ENCODE measurements at regions not wholly inside any gene's neighbourhood (a gene's known extent, or its start where the extent isn't known, plus 50 kb on each side); places are given as distances from the start of the nearest gene placed in this dataset.

- Histone ChIP-seq H3K9me3 (no peaks in the 10 kb centered on the region), H3K4me3 (no peak overlapping the region), H3K36me3 (no peaks in the 10 kb centered on the region), H3K27me3 (no peaks in the 10 kb centered on the region), H3K27ac (no peak overlapping the region), H3K4me1 (no peaks in the 10 kb centered on the region)
- no peak for DNase-seq
- TF ChIP-seq, protein P1, sequence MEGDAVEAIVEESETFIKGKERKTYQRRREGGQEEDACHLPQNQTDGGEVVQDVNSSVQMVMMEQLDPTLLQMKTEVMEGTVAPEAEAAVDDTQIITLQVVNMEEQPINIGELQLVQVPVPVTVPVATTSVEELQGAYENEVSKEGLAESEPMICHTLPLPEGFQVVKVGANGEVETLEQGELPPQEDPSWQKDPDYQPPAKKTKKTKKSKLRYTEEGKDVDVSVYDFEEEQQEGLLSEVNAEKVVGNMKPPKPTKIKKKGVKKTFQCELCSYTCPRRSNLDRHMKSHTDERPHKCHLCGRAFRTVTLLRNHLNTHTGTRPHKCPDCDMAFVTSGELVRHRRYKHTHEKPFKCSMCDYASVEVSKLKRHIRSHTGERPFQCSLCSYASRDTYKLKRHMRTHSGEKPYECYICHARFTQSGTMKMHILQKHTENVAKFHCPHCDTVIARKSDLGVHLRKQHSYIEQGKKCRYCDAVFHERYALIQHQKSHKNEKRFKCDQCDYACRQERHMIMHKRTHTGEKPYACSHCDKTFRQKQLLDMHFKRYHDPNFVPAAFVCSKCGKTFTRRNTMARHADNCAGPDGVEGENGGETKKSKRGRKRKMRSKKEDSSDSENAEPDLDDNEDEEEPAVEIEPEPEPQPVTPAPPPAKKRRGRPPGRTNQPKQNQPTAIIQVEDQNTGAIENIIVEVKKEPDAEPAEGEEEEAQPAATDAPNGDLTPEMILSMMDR (IDR thresholded peaks at IDR 0.05) = no peak
- TF ChIP-seq POLR2A (IDR thresholded peaks at IDR 0.05) = no peak
Observed at GRCh38 chr13:59450229-59450628, 713.5 kb downstream of the DIAPH3 start.

GRCh38 chr13:59451236-59451635 is 712.5 kb downstream of the DIAPH3 start:
- TF ChIP-seq, protein P1 (IDR thresholded peaks at IDR 0.05) = no peak
- no peak for TF ChIP-seq POLR2A (IDR thresholded peaks at IDR 0.05)
- H3K27me3 ChIP-seq = no peaks in the 10 kb centered on the region
- no peaks in the 10 kb centered on the region for H3K36me3 ChIP-seq
- no peak overlapping the region for H3K27ac ChIP-seq
- no peak for DNase-seq
- no peak overlapping the region for H3K4me3 ChIP-seq
- H3K9me3 ChIP-seq = no peaks in the 10 kb centered on the region
- no peaks in the 10 kb centered on the region for H3K4me1 ChIP-seq

- H3K27me3 ChIP-seq = no peaks in the 10 kb centered on the region
- TF ChIP-seq, protein P1 (IDR thresholded peaks at IDR 0.05) = no peak
- TF ChIP-seq POLR2A (IDR thresholded peaks at IDR 0.05) = no peak
- H3K4me3 ChIP-seq = no peak overlapping the region
- no peak overlapping the region for H3K27ac ChIP-seq
- no peaks in the 10 kb centered on the region for H3K4me1 ChIP-seq
- H3K36me3 ChIP-seq = no peaks in the 10 kb centered on the region
- DNase-seq = no peak
- no peaks in the 10 kb centered on the region for H3K9me3 ChIP-seq
Observed at GRCh38 chr13:59452189-59452890, 711.4 kb downstream of the DIAPH3 start.

DNA sequence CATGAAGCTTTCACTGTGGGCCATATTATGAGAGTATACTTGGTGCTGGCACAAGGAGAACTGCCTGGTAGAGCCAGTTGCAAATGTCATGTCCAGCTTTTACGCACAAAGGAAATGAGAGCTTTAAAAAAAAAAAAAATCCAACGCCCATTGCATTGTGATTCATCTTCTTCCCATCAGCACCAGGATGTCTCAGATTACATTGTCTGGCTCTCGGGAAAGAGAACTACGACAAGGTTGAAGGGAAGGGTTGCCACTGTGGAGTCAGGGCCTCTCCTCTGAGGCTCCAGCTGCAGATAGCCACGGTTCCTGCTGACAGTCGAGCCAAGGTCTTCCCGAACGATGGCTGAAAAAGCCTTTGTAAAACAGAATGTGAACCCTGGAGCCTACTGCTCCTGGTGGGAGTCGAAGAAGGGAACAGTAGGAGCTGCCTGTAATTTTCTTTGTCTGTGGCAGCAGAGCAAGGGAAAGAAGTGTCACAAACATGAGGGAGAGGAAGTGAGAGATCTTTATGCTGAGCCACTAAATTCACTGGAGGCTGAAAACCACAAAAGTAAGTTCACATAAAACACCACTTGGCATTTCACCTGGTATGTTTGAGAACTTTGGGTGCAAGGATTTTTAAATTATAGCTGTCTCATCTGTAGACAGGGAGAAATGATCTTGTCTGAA is 704.7 kb downstream of the DIAPH3 start:
- TF ChIP-seq, protein P1 (IDR thresholded peaks at IDR 0.05) = no peak
- TF ChIP-seq POLR2A (IDR thresholded peaks at IDR 0.05) = no peak
- no peak overlapping the region for H3K27ac ChIP-seq

DNA sequence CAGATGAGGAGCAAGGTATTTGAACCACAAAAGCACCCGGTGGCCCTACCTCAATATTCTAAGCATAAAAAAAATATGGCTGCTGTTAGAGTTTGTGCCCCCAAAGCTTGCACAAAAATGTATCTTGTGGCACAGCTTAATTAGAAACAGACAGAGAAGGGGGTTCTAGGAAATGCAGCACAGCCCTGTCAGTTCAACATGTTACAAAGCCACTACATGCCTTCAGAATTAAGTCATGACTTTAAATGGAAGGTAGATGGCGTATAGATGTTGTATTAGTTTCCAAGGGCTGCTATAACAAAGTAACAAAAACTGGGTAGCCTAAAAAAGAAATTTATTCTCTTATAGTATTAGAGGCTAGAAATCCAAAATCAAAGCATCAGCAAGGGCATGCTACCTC is 703.8 kb downstream of the DIAPH3 start:
- H3K9me3 ChIP-seq = no peaks in the 10 kb centered on the region
- H3K27ac ChIP-seq = no peak overlapping the region
- H3K36me3 ChIP-seq = no peaks in the 10 kb centered on the region
- H3K4me3 ChIP-seq = no peak overlapping the region
- no peak for TF ChIP-seq POLR2A (IDR thresholded peaks at IDR 0.05)
- TF ChIP-seq, protein P1 (IDR thresholded peaks at IDR 0.05) = no peak
- H3K4me1 ChIP-seq = no peaks in the 10 kb centered on the region
- H3K27me3 ChIP-seq = no peaks in the 10 kb centered on the region
- no peak for DNase-seq

More for the DNA sequence above, 704.7 kb downstream of the DIAPH3 start:
- no peak overlapping the region for H3K4me3 ChIP-seq
- no peaks in the 10 kb centered on the region for H3K27me3 ChIP-seq
- no peaks in the 10 kb centered on the region for H3K4me1 ChIP-seq
- H3K36me3 ChIP-seq = no peaks in the 10 kb centered on the region
- DNase-seq = no peak
- H3K9me3 ChIP-seq = no peaks in the 10 kb centered on the region

Data from Peyer's patch (tissue), 4 donors.